CD8-positive, alpha-beta memory T cell (primary cell): ENCODE measurements at regions not wholly inside any gene's neighbourhood (a gene's known extent, or its start where the extent isn't known, plus 50 kb on each side); places are given as distances from the start of the nearest gene placed in this dataset.

Experiments
- CTCF ChIA-PET: fragments of 350-600 bp; sonication (Branson Sonifier 250); formaldehyde crosslinking; loops from one replicate; lab custom pipeline; 2021; ENCODE audit warnings: antibody characterized with exemption; lab: Charles Lee
- POLR2A ChIA-PET: fragments of 350-600 bp; sonication (Branson Sonifier 250); formaldehyde crosslinking; loops from one replicate; lab custom pipeline; 2021; ENCODE audit warnings: antibody characterized with exemption; lab: Charles Lee
- DNase-seq, 5 donors: peaks; one replicate each; pipeline versions ENCODE4 v3.0.0 to v3.0.0-alpha.2; 2020 to 2022; ENCODE audit warnings: mixed read lengths in 1 of 5
- H3K27ac ChIP-seq: one replicate; pipeline ENCODE4 v1.7.0; 2013; ENCODE audit warnings: low read depth, mild to moderate bottlenecking, low read length, moderate library complexity
- H3K27me3 ChIP-seq: 2 replicates; pipeline ENCODE4 v1.7.0; 2013; ENCODE audit warnings: low read length, mild to moderate bottlenecking; ENCODE audit not compliant: insufficient read depth, poor library complexity, severe bottlenecking
- H3K36me3 ChIP-seq: 2 replicates; pipeline ENCODE4 v1.7.0; 2013; ENCODE audit warnings: mild to moderate bottlenecking, low read length, moderate library complexity; ENCODE audit not compliant: insufficient read depth
- H3K4me1 ChIP-seq: 2 replicates; pipeline ENCODE4 v1.7.0; 2013; ENCODE audit warnings: mild to moderate bottlenecking, low read length, moderate library complexity; ENCODE audit not compliant: insufficient read depth
- H3K4me3 ChIP-seq: 2 replicates; pipeline ENCODE4 v1.7.0; 2013; ENCODE audit warnings: mild to moderate bottlenecking, low read length
- H3K9me3 ChIP-seq: 2 replicates; pipeline ENCODE4 v1.7.0; 2013; ENCODE audit warnings: mild to moderate bottlenecking, low read length
- H3K27ac Mint-ChIP-seq, 8 donors: one replicate each; pipeline ENCODE4 v1.8.0; 2020 to 2021; ENCODE audit warnings: mixed read lengths in 8 of 8, mild to moderate bottlenecking in 6 of 8, inconsistent platforms in 3 of 8, moderate library complexity in 3 of 8
- H3K27me3 Mint-ChIP-seq, 2 donors: one replicate each; pipeline ENCODE4 v1.8.0; 2020 to 2021; ENCODE audit warnings: mixed read lengths in 2 of 2, mild to moderate bottlenecking in 1 of 2, moderate library complexity in 1 of 2
- H3K36me3 Mint-ChIP-seq, 3 donors: one replicate each; pipeline ENCODE4 v1.8.0; 2020 to 2021; ENCODE audit warnings: mixed read lengths in 3 of 3, inconsistent platforms in 1 of 3, mild to moderate bottlenecking in 1 of 3
- H3K4me1 Mint-ChIP-seq, 3 donors: one replicate each; pipeline ENCODE4 v1.8.0; 2020 to 2021; ENCODE audit warnings: mixed read lengths in 3 of 3, inconsistent platforms in 1 of 3, mild to moderate bottlenecking in 1 of 3
- H3K4me3 Mint-ChIP-seq, 7 donors: one replicate each; pipeline ENCODE4 v1.8.0; 2020 to 2021; ENCODE audit warnings: mixed read lengths in 7 of 7, mild to moderate bottlenecking in 6 of 7, moderate library complexity in 4 of 7, inconsistent platforms in 2 of 7
- H3K9me3 Mint-ChIP-seq, 5 donors: one replicate each; pipeline ENCODE4 v1.8.0; 2020 to 2022; ENCODE audit warnings: mixed read lengths in 5 of 5, mild to moderate bottlenecking in 3 of 5, moderate library complexity in 2 of 5, inconsistent platforms in 1 of 5

GRCh38 chr12:88658009-88658408 is 77.7 kb upstream of the KITLG start:
- Mint-ChIP-seq H3K36me3 (no peaks in the 10 kb centered on the region), H3K9me3 (peaks cover 0 to 4% (median 0%) of the 10 kb centered on the region in 5 donors), H3K4me3 (no peak overlapping the region), H3K27ac (no peak overlapping the region), H3K4me1 (no peaks in the 10 kb centered on the region), H3K27me3 (peaks cover 0 to 1% of the 10 kb centered on the region in 2 donors)
- Histone ChIP-seq H3K27me3 (no peaks in the 10 kb centered on the region), H3K9me3 (no peaks in the 10 kb centered on the region), H3K36me3 (no peaks in the 10 kb centered on the region), H3K4me1 (no peaks in the 10 kb centered on the region), H3K4me3 (no peak overlapping the region), H3K27ac (no peak overlapping the region)
- no peak for DNase-seq
- POLR2A ChIA-PET: no interaction called here
- CTCF ChIA-PET: no interaction called here

GRCh38 chr12:88650715-88651114 is 70.4 kb upstream of the KITLG start:
- Histone ChIP-seq H3K4me3 (no peak overlapping the region), H3K36me3 (no peaks in the 10 kb centered on the region), H3K4me1 (no peaks in the 10 kb centered on the region), H3K27me3 (no peaks in the 10 kb centered on the region), H3K27ac (no peak overlapping the region), H3K9me3 (no peaks in the 10 kb centered on the region)
- Mint-ChIP-seq H3K4me3 (no peak overlapping the region), H3K36me3 (no peaks in the 10 kb centered on the region), H3K9me3 (no peaks in the 10 kb centered on the region), H3K4me1 (no peaks in the 10 kb centered on the region), H3K27ac (no peak overlapping the region), H3K27me3 (no peaks in the 10 kb centered on the region)
- CTCF ChIA-PET: no interaction called here
- no peak for DNase-seq
- POLR2A ChIA-PET: no interaction called here

- Histone ChIP-seq H3K4me3 (no peak overlapping the region), H3K27me3 (no peaks in the 10 kb centered on the region), H3K4me1 (no peaks in the 10 kb centered on the region), H3K27ac (no peak overlapping the region), H3K36me3 (no peaks in the 10 kb centered on the region), H3K9me3 (no peaks in the 10 kb centered on the region)
- H3K4me3 Mint-ChIP-seq: no peak overlapping the region
- H3K27me3 Mint-ChIP-seq: no peaks in the 10 kb centered on the region
- ChIA-PET POLR2A (no interaction called here), CTCF (no interaction called here)
- no peaks in the 10 kb centered on the region for H3K4me1 Mint-ChIP-seq
- no peak for DNase-seq
- no peaks in the 10 kb centered on the region for H3K9me3 Mint-ChIP-seq
- no peaks in the 10 kb centered on the region for H3K36me3 Mint-ChIP-seq
- H3K27ac Mint-ChIP-seq: no peak overlapping the region
These were observed 68.4 kb upstream of the KITLG start for GRCh38 chr12:88648625-88649024.

- Mint-ChIP-seq H3K4me3 (no peak overlapping the region), H3K9me3 (no peaks in the 10 kb centered on the region), H3K4me1 (no peaks in the 10 kb centered on the region), H3K27me3 (no peaks in the 10 kb centered on the region), H3K36me3 (no peaks in the 10 kb centered on the region), H3K27ac (no peak overlapping the region)
- H3K4me1 ChIP-seq: no peaks in the 10 kb centered on the region
- no peaks in the 10 kb centered on the region for H3K9me3 ChIP-seq
- H3K27ac ChIP-seq: no peak overlapping the region
- POLR2A ChIA-PET: no interaction called here
- DNase-seq: no peak
- CTCF ChIA-PET: no interaction called here
- H3K36me3 ChIP-seq: no peaks in the 10 kb centered on the region
- no peak overlapping the region for H3K4me3 ChIP-seq
- H3K27me3 ChIP-seq: no peaks in the 10 kb centered on the region
These were observed 66.6 kb upstream of the KITLG start for GRCh38 chr12:88646824-88647223.

GRCh38 chr12:88645816-88646215 is 65.5 kb upstream of the KITLG start:
- no peak for DNase-seq
- no peaks in the 10 kb centered on the region for H3K27me3 Mint-ChIP-seq
- no peaks in the 10 kb centered on the region for H3K9me3 Mint-ChIP-seq
- no peak overlapping the region for H3K4me3 Mint-ChIP-seq
- Histone ChIP-seq H3K27ac (no peak overlapping the region), H3K36me3 (no peaks in the 10 kb centered on the region), H3K4me3 (no peak overlapping the region), H3K9me3 (no peaks in the 10 kb centered on the region), H3K27me3 (no peaks in the 10 kb centered on the region), H3K4me1 (no peaks in the 10 kb centered on the region)
- H3K4me1 Mint-ChIP-seq: no peaks in the 10 kb centered on the region
- H3K27ac Mint-ChIP-seq: no peak overlapping the region
- CTCF ChIA-PET: no interaction called here
- H3K36me3 Mint-ChIP-seq: no peaks in the 10 kb centered on the region
- POLR2A ChIA-PET: no interaction called here

GRCh38 chr12:88644946-88645702 is 64.9 kb upstream of the KITLG start:
- CTCF ChIA-PET: no interaction called here
- Mint-ChIP-seq H3K9me3 (no peaks in the 10 kb centered on the region), H3K36me3 (no peaks in the 10 kb centered on the region), H3K27ac (no peak overlapping the region), H3K4me1 (no peaks in the 10 kb centered on the region), H3K27me3 (no peaks in the 10 kb centered on the region), H3K4me3 (no peak overlapping the region)
- DNase-seq: no peak
- no peaks in the 10 kb centered on the region for H3K9me3 ChIP-seq
- no peak overlapping the region for H3K4me3 ChIP-seq
- no peaks in the 10 kb centered on the region for H3K27me3 ChIP-seq
- no peaks in the 10 kb centered on the region for H3K36me3 ChIP-seq
- POLR2A ChIA-PET: no interaction called here
- H3K4me1 ChIP-seq: no peaks in the 10 kb centered on the region
- H3K27ac ChIP-seq: no peak overlapping the region

GRCh38 chr12:88643685-88644084 is 63.4 kb upstream of the KITLG start:
- no peaks in the 10 kb centered on the region for H3K4me1 Mint-ChIP-seq
- no peaks in the 10 kb centered on the region for H3K9me3 Mint-ChIP-seq
- no peaks in the 10 kb centered on the region for H3K4me1 ChIP-seq
- no peak overlapping the region for H3K4me3 ChIP-seq
- no peak overlapping the region for H3K27ac ChIP-seq
- H3K36me3 ChIP-seq: no peaks in the 10 kb centered on the region
- ChIA-PET CTCF (no interaction called here), POLR2A (no interaction called here)
- H3K27me3 ChIP-seq: no peaks in the 10 kb centered on the region
- H3K36me3 Mint-ChIP-seq: no peaks in the 10 kb centered on the region
- no peak for DNase-seq
- H3K4me3 Mint-ChIP-seq: no peak overlapping the region
- no peaks in the 10 kb centered on the region for H3K27me3 Mint-ChIP-seq
- no peak overlapping the region for H3K27ac Mint-ChIP-seq
- no peaks in the 10 kb centered on the region for H3K9me3 ChIP-seq

GRCh38 chr12:88642675-88643431 is 62.6 kb upstream of the KITLG start:
- Histone ChIP-seq H3K4me3 (no peak overlapping the region), H3K27ac (no peak overlapping the region), H3K27me3 (no peaks in the 10 kb centered on the region), H3K4me1 (no peaks in the 10 kb centered on the region), H3K36me3 (no peaks in the 10 kb centered on the region), H3K9me3 (no peaks in the 10 kb centered on the region)
- no peaks in the 10 kb centered on the region for H3K36me3 Mint-ChIP-seq
- H3K27me3 Mint-ChIP-seq: peaks cover 0 to 2% of the 10 kb centered on the region in 2 donors
- H3K27ac Mint-ChIP-seq: no peak overlapping the region
- DNase-seq: no peak
- POLR2A ChIA-PET: no interaction called here
- H3K4me1 Mint-ChIP-seq: no peaks in the 10 kb centered on the region
- no peaks in the 10 kb centered on the region for H3K9me3 Mint-ChIP-seq
- CTCF ChIA-PET: no interaction called here
- H3K4me3 Mint-ChIP-seq: no peak overlapping the region
